Esophagus muscularis mucosa (tissue), 4 donors: ENCODE measurements at regions not wholly inside any gene's neighbourhood (a gene's known extent, or its start where the extent isn't known, plus 50 kb on each side); places are given as distances from the start of the nearest gene placed in this dataset.

ENCODE experiments used
- EP300 ChIP-seq: sonication (generic); formaldehyde crosslinking; IDR thresholded peaks from one replicate; pipeline ENCODE4 v1.6.1; 2017; ENCODE audit warnings: antibody characterized with exemption
- POLR2A ChIP-seq: fragments of 450-650 bp; IDR thresholded peaks from one replicate; pipeline ENCODE4 v1.6.1; 2017; ENCODE audit warnings: antibody characterized with exemption, moderate library complexity, mild to moderate bottlenecking, low read depth
- POLR2AphosphoS5 ChIP-seq, 2 donors: sonication (generic); formaldehyde crosslinking; IDR thresholded peaks; one replicate each; pipeline ENCODE4 v1.6.1; 2017; ENCODE audit warnings: antibody characterized with exemption in 2 of 2
- TF ChIP-seq, protein P1 (sequence below), 3 experiments: fragments of 200-600 bp in 2 of 3; fragments of 450-650 bp in 1 of 3; sonication (generic) in 2 of 3; IDR thresholded peaks; one replicate each; pipeline ENCODE4 v1.5.1; 2017 to 2019; ENCODE audit warnings: antibody characterized with exemption in 3 of 3, mild to moderate bottlenecking in 2 of 3, moderate library complexity in 1 of 3

- no peak for TF ChIP-seq POLR2AphosphoS5 (IDR thresholded peaks at IDR 0.05)
- TF ChIP-seq, protein P1, sequence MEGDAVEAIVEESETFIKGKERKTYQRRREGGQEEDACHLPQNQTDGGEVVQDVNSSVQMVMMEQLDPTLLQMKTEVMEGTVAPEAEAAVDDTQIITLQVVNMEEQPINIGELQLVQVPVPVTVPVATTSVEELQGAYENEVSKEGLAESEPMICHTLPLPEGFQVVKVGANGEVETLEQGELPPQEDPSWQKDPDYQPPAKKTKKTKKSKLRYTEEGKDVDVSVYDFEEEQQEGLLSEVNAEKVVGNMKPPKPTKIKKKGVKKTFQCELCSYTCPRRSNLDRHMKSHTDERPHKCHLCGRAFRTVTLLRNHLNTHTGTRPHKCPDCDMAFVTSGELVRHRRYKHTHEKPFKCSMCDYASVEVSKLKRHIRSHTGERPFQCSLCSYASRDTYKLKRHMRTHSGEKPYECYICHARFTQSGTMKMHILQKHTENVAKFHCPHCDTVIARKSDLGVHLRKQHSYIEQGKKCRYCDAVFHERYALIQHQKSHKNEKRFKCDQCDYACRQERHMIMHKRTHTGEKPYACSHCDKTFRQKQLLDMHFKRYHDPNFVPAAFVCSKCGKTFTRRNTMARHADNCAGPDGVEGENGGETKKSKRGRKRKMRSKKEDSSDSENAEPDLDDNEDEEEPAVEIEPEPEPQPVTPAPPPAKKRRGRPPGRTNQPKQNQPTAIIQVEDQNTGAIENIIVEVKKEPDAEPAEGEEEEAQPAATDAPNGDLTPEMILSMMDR (IDR thresholded peaks at IDR 0.05): no peak
- TF ChIP-seq EP300: no peak
- TF ChIP-seq POLR2A: no peak
Measured at GRCh38 chr3:187919544-187919943, 174.3 kb upstream of the BCL6 start.
